Fibroblast of gingiva (primary cell): ENCODE measurements at regions not wholly inside any gene's neighbourhood (a gene's known extent, or its start where the extent isn't known, plus 50 kb on each side); places are given as distances from the start of the nearest gene placed in this dataset.
"Not testable (repeated sequence)": the region's sequence is repeated elsewhere in the genome, so short reads cannot be mapped to it uniquely, and the experiment has no call there.

Source experiments
- DNase-seq: peaks from one replicate; pipeline ENCODE4 v3.0.0-alpha.2; 2011; ENCODE audit warnings: low read depth

DNA sequence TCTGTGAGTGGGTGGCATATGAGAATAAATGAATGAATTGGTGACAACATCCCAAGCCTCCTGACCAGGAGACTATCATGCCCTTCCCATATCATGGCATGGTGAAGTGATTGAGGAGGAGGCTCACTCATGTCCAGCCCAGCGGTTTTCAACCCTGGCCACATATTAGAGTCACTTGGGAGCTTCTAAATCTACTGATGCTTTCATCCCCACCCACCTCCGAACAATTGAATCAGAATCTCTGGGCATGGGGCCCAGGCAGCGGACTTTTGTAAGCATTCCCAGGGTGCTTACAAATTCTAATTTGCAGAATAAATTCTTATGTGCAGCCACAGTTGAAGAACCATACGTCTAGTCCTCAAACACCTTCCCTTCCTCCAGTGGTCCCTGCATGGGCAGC is 81.7 kb upstream of the SEC11C start:
- peak; percentile 49 for DNase-seq

DNA sequence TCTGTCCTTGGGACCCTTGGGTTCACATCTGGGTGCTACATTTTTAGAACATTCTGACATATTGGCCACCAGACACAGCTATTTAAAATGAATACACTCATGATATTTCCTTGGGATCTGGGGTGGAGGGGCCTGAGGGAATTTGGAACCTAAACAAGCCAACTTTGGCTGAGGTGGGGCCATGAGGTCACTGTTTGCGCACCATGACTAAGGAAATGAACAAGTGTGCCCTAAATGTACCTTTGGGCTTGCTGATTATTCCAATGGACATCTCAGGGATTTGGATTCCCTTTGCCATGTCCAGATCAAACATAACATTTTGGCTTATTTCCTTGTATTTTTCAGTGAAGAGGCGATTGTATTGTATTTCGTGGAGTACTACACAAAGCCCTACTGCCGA is 80.5 kb upstream of the SEC11C start:
- DNase-seq: no peak

DNA sequence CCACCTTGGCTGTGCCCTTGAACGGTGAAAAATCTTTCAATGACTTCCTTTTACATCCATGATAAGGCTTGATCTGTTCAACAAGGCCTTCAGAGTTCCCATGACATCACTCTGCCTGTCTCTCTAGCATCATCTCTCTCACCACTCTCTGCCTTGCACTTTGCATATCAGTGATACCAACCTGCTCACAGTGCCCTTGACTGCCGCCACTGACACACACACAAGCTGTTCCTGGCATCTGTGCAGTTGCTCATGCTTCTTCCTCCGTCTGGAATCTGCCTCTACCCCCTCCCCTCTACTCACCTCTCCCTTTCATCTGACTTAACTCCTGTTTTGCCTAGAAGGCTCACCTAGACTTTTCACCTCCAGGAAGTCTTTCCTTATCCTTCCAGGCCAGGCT is 79.1 kb upstream of the SEC11C start:
- no peak for DNase-seq

DNA sequence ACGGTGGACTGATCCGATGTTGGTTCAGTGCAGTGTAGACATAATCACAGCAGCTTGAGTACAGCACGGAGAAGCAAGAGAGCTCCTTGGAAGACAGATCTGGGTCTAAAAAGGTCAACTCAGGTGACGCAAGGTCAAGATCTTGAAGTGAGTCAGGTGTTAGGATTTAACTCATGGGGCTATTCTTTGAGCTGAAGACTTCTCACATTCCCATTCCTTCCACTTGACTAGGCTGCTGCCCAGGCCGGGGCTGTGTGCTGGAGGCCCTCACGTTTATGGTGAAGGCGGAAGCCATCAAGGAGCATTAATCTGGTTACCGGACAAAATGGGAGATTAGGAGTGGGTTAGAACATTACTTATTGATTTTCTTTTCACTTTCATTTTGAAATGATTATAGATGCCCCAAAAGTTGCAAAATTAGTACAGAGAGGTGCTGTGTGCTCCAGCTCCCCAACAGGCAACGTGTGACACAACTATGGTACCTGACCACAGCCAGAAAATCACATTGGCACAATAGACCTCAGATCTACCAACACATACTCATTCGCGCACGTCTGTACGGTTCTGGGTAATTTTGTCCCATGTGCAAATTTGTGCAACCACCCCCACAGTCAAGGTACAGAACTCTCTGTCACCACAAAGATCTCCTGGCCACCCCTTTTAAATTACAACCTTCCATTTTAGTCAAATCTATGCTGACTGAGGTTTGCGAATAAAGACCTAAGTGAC is 77.6 kb upstream of the SEC11C start:
- no peak for DNase-seq

DNA sequence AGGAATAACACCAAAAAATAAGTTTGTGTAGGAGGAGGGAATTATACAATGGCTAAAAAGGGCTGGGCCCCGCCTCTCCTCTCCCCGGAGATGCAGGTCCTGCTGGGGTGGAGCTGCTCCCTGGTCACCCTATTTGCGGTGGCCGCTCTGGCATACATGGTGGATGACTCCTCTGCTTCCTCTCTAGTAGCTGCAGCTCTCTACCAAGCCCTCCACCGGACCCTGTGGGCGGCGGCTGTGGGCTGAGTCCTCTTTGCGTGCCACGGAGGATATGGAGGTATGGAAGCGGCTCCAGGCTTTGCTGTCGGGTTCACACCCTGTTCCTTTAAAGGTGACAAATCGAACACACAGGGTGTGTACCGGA is 77.1 kb upstream of the SEC11C start:
- DNase-seq: no peak

DNA sequence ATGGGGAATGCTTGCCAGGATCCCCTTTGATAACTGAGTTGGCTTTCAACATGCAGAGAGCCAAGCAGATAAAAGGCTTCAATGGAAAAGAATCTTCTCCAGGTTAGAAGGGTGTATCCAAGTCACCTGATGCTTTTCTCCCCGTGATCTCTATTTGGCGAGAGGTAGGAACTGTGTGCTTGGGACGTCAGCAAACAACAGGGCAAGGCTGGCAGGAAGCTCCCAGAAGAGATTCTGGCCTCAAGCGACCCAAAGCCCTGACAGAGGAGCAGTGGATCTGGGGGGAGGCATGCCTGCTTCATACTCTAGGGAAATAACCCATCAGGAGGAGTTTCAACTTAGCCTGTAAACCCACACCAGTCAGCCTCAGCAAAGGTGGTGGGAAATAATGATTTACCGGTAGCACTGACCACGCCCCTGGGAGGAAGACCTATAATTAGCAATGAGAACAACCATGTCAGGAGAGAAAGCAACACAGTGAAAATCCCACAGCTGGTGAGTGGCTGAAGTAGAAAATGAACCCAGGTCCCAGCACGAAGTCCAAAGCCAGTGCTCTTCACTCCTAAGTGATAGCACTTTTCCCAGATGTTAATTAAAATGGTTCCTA is 76.3 kb upstream of the SEC11C start:
- DNase-seq: no peak

DNA sequence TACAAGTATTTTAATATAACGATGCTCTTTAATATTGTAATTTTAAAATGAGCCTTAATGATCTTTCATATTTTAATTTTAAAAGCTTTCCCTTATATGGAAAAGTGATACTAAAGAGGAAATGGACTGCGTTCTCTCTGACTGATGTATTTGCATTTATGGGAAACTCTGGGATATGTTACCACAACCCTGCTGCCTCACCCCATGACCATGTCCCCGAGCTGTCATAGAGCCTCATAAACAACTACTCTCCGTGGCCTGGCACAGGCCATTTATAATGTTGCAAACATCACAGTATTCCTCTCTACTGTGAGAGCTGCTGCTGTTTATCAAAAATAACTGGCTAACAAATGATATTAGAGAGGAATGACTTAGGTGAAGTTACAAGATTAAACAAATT is 75.8 kb upstream of the SEC11C start:
- DNase-seq: no peak

DNA sequence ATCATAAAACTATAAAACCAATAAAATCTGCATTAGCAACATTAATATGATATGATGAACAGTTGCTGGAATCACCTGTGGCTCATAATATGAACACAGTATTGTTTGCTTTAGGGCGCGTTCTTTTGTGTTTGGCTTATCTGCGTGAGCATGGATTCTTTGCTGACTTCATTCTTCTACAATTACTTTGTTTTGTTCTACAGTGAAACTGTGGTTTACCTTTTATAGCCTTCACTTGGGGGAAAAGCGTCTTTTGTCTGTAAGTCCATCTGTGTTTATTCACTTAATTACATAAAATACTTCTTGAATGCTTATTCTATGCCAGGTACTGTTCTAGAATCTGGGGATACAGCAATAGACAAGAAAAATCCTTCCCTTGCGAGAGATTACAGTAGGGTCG is 74.0 kb upstream of the SEC11C start:
- DNase-seq: no peak

DNA sequence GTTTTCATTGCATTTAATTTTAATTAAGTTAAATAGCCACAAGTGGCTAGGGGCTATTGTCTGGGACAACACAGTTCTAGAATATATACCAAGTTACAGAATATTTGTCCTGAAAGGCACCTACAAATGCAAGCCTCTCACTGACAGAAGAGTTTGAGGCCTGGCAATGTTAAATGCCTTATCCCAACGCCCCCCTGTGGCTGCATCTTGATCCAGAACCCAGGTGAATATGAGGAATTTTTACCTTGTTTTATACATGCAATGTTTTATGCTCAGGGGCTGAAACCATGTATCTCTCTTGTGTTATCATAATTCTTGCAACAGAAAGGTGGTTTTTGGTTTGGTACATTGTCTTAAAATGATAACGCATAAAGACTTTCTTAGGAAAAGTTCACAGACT is 71.8 kb upstream of the SEC11C start:
- DNase-seq: peak; percentile 5

DNA sequence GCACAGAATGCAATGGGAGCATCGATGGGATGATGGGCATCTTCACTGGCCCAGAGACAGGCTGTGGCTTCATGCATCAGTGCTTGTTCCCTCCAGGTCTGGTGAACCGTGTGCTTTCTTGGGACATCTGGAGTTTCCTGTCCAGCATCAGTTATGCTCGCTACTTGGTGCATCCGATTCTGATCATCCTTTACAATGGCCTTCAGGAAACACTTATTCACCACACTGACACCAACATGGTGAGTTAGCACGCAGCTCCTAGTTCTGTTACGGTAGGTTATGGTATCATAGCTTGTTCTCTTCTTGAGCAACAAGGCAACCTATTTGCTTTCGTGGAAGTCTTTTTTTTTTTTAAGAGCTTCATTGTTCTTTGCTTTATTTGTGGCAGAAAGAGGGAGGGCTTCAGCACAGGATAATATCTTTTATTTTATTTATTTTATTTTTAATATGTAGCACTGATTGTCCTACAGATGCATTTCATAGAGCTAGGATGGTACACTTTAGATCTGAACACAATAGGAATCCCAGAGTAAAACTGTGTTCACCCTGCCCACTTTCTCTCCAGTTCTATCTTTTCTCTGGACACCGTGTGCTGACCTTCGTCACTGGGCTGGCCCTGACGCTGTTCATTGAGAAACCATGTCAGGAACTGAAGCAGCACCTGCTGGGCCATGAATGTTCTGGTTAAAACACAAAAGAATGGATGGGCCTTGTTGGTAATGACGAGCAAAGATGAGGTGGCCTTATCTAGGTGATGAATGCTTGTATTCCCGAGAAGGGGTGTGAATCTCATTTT is 71.2 kb upstream of the SEC11C start:
- DNase-seq: no peak

DNA sequence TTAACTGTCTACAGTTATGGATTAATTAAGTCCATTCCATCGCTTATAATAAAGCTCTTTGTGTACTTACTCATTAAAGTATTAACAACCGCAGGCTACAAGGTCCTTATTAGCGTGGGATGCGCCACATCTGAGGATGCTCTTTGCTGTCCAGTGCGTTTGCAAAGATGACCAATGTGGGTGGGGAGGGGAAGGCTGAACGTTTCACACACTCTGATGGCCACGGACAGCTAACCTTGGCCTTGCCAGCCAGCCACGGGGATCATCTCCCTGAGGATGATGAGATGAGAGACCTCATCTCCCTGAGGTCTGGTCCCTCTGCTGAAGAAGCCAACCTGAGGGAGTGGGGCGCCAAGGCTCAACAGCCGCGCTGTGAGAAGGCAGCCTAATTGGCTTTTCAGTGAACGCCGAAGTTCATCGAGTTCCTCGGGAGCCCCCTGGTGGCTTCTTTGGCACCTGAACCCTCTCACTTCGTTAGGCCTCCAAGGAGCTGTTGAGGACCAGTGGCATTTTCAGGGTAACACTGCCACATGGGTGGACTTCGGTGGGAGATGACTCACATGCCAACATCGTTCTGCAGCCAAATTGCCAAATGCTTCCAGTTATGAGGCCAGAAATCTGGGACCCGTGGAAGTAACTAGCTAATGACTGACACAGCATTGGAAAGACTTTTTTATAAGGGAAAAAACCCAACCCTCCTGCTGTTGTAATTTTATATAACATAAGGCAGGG is 69.3 kb upstream of the SEC11C start:
- DNase-seq: peak; percentile 63

DNA sequence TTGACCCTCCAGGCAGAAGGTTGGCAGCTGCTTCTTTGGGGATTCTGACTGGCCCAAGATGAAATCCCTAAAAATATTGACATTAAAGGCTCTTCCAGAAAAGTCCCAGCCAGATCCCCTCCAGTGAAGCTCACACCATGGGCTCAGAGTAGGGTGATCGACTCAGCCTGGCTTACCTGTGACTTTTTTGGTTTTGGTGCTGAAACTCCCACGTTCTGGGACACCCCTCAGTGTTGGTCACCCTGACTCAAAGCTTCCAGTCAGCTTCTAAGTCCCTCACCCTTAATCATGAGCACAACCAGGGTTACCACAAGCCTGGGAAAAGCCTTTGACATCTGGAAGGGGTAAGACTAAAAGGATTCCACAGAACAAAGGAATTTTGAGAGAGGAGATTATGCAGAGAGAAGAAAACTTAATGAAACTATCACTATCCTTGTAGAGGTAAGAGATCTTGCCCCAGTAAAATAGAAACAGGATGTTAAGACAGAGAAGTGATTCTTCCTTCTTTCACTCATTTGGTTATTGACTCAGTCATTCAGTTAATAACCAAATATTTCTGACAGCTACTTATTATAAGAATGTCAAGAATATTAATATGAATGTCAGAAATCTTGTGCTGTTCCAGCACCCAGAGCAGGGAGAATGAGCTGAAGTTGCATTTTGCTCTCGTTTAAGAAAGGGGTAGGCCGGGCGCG is 66.8 kb upstream of the SEC11C start:
- DNase-seq: no peak

DNA sequence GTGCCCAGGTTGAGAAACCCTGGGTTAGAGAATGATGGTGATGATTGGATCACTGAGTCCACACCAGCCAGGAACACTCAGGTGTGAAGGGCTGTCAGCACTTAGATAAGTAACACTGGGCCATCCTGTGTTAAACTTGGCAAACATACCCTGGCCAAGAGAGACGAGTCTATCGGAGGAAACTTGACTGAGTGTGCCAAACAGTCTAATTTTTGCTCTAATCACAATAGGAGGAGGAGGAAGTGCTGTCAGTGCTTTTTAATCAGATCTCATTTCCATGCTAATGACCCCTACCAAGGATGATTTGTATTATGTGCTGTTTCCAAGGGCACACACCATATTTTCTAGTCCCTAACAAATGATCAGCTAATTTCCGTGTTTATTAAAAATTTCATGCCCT is 63.8 kb upstream of the SEC11C start:
- DNase-seq: no peak

DNA sequence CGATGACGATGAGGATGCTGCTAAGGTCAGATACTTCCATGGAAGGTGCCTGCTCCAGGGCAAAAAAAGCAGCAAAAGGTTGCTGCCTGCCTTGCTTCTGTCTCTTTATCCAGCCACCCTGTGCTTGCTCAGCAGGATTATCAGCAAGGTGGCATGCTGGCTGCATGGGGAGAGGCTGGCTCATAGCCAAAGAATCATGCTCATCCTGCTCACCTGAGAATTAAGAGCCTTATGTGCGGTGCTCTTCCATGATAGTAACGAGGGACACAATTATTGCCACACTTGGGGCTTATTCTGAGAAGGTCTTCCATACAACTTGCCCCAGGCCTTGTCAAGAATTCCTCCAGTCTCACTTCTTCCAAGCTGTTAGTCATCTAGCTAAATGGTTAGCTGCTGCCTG is 60.4 kb upstream of the SEC11C start:
- DNase-seq: no peak

DNA sequence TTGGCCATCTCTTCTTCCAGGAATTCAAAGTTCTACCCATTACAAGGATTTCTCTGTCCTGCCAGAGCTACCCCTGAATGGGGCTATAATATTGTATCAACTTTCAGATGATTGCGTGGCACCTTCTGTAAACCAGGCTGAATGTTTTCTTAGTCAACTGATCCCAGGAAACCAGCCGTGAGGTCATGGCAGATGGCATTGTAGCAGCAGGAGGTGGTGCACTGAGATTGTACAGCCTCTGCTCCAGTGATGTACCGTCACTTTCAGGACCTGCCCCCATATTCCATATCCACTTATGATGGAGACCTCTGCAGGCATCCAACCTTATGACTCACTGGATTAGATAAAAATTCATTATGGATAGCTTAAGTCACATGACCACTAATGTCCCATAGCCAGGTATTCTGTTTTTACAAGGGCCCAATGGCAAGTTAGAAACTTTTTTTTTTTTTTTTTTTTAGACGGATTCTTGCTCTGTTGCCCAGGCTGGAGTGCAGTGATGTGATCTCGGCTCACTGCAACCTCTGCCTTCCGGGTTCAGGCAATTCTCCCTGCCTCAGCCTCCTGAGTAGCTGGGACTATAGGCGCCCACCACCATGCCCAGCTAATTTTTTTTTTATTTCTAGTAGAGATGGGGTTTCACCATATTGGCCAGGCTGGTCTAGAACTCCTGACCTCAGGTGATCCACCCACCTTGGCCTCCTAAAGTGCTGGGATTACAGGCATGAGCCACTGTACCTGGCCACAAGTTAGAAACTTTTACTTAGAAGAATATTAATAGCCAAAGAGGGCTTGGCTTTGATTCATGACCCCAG is 59.8 kb upstream of the SEC11C start:
- DNase-seq: not testable (repeated sequence)

DNA sequence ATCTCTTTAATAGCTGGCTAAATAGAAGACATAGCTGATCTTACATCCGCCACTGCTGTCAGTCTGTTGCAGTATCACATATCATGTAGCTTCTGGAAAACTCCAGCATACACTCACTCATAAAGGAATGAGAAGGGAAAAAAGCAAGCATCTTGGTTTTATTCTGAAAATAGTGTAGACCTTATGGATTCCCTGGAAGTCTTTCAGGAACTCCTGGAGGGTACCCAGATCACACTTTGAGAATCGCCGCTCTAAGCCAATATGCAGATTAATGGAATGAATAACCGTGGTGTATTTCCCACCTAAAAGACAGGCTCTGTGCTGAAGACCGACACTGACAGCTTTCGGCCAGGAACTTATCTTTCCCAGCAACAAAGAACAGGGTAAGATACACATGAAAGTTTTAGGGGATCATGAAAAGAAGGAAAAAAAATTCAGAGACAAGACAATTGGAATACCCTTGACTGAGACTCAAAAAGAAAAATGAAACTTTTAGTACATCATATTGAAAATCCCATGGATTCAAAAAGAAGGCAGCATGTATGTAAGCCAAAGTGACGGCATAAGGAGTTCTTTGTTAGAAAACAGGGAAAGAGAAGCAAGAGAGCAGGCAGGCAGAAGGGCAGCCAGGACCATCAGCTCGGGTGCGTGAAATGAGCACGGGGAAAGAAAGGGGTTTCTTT is 56.4 kb upstream of the SEC11C start:
- no peak for DNase-seq

DNA sequence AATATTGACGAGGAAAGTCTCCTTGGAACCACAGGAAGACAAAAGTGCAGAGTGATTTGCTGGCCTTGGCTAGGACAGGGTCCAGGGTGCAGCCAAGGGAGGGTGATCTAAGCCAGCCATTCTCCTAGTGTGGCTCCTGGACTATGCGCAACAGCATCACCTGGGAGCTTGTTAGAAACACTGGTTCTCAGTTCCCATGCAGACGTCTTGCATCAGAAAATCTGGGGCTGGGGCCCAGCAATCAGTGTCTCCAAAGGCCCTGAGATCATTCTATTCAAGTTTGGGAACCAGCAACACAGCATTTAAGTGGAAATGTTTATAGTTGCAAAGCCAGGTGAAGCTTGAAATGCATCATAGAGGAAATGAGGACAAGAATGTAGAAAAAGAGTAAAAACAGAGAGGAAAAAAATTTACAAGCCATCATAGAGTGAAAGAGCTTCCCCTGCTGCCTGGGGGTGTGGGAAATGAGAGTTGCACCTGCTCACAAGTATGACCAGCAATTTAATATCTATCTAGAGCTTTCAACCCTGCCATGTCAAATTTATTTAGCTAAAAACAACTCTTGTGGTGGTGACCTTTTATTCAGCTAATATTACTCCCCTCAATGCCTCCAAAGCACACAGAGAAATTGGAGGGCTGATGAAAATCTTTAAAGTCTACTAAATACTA is 54.4 kb upstream of the SEC11C start:
- DNase-seq: no peak

DNA sequence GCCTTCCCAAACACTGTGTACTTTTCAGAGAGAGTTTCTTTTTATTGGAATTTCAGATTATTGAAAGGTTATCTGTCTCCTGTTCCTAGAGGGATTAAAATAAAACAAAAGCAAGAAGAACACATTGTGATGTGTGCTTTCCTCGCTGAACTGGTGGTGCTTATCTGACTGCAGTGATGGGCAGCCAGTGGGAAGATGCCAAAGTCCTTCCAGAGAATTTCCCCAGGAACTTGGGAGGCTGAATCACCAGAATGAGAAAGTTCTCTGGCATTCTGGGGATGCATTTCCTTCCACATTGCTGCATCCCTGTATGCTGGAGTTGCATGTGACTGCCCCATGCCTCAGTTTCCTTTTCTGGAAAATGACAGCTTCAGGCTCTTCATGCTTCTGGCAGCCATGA is 53.9 kb upstream of the SEC11C start:
- no peak for DNase-seq

DNA sequence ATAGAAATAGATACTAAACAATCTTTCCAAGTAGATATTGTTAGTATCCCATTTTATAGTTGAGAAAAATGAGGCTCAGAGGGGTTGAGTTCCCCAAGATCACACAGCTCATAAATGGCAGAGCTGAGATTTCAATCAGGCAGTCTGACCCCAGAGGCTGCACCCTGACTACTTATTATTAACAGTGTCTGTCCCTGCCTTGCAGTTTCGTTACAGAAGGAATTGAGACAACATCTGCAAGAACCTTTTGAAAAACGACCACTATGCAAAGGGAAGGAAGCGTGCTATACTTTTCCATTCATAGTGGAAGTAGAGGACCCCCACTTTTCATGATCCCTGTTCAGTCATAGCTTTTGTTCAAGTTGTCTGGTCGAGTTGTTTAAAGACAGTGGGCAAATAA is 53.2 kb upstream of the SEC11C start:
- no peak for DNase-seq

DNA sequence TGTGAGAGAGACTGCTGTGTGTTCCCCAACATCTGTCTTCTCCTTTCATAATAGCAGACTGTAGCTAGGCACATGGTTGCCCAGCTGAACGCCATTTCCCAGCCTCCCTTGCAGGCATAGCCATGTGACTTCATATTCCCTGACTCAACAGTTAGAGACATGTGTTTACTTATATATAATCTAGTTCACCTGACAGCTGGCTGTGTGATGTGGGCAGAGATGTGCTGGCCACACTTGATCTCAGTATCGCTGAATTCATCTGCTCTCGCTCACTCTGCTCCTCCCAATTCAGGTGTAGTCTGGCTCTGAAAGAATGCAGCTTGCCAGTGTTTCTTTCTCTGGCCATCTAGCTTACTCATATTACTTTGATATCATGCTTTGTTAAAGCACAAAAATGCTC is 52.3 kb upstream of the SEC11C start:
- DNase-seq: no peak
